Transverse colon (tissue), 3 donors: ENCODE measurements at regions not wholly inside any gene's neighbourhood (a gene's known extent, or its start where the extent isn't known, plus 50 kb on each side); places are given as distances from the start of the nearest gene placed in this dataset.

Source experiments
- EP300 ChIP-seq: sonication (generic); formaldehyde crosslinking; IDR thresholded peaks from one replicate; pipeline ENCODE4 v1.6.1; 2017; ENCODE audit warnings: antibody characterized with exemption, low read depth
- TF ChIP-seq, protein P1 (sequence below), 5 experiments: fragments of 200-600 bp in 3 of 5; fragments of 450-650 bp in 2 of 5; sonication (generic) in 3 of 5; IDR thresholded peaks; 1 replicate in 2 of 5; 2 replicates in 3 of 5; pipeline ENCODE4 v1.5.1; 2016 to 2017; ENCODE audit warnings: antibody characterized with exemption in 5 of 5, inconsistent platforms in 3 of 5, mild to moderate bottlenecking in 2 of 5, moderate library complexity in 1 of 5

DNA sequence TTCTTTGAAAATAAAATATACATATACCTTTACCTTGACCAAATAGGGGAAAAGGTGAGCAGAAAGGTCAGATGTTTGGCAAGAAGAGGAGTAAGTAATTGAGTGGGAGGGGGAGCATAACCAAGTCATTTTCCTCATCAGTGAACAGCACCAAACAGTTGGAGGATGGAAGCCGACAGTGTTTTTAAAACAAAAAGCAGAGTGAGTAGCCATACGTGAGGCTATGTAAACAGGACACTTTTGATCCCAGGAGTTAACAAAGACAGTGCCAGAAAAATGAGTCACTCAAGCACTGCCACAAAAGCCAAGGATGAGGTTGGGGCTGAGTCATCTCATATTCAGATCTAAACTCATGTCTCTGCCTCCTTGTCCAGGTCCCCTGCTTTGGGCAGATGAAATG is 734.7 kb downstream of the KCNA4 start:
- TF ChIP-seq EP300, result no peak
- TF ChIP-seq, protein P1, sequence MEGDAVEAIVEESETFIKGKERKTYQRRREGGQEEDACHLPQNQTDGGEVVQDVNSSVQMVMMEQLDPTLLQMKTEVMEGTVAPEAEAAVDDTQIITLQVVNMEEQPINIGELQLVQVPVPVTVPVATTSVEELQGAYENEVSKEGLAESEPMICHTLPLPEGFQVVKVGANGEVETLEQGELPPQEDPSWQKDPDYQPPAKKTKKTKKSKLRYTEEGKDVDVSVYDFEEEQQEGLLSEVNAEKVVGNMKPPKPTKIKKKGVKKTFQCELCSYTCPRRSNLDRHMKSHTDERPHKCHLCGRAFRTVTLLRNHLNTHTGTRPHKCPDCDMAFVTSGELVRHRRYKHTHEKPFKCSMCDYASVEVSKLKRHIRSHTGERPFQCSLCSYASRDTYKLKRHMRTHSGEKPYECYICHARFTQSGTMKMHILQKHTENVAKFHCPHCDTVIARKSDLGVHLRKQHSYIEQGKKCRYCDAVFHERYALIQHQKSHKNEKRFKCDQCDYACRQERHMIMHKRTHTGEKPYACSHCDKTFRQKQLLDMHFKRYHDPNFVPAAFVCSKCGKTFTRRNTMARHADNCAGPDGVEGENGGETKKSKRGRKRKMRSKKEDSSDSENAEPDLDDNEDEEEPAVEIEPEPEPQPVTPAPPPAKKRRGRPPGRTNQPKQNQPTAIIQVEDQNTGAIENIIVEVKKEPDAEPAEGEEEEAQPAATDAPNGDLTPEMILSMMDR (IDR thresholded peaks at IDR 0.05), result no peak
